ENCODE measurements at regions not wholly inside any gene's neighbourhood (a gene's known extent, or its start where the extent isn't known, plus 50 kb on each side); places are given as distances from the start of the nearest gene placed in this dataset.

- POLR2A ChIA-PET: no interaction called here
- Histone ChIP-seq H3K9me3 (ENCODE audit: control insufficient read depth in 1 of 2, insufficient read depth in 1 of 2, low read length in 2 of 2) (no peaks in the 10 kb centered on the region), H3K27ac (ENCODE audit: low read depth in 1 of 2, low read length in 2 of 2) (no peak overlapping the region), H3K36me3 (ENCODE audit: insufficient read depth, low read length) (no peaks in the 10 kb centered on the region), H3K27me3 (ENCODE audit: control insufficient read depth in 1 of 2, insufficient read depth in 2 of 2, low read length in 2 of 2) (no peaks in the 10 kb centered on the region), H3K4me1 (ENCODE audit: insufficient read depth, low read length) (no peaks in the 10 kb centered on the region), H3K4me3 (ENCODE audit: low read length) (no peak overlapping the region)
- ATAC-seq (ENCODE audit: poor library complexity) (no peak), DNase-seq (no peak)
- no peak overlapping the region for H3K27ac Mint-ChIP-seq
- CTCF ChIA-PET: no interaction called here
- no peaks in the 10 kb centered on the region for H3K9me3 Mint-ChIP-seq
- TF ChIP-seq CTCF (IDR thresholded peaks at IDR 0.05): no peak
- H3K4me3 Mint-ChIP-seq: no peak overlapping the region
- H3K4me1 Mint-ChIP-seq (ENCODE audit: low read depth): no peaks in the 10 kb centered on the region
- intact Hi-C loops (cut with DNase I, micrococcal nuclease): no loop called here
- H3K36me3 Mint-ChIP-seq (ENCODE audit: low read depth): no peaks in the 10 kb centered on the region
- H3K27me3 Mint-ChIP-seq: no peaks in the 10 kb centered on the region
Observed at GRCh38 chr4:162732876-162733275, 433.8 kb downstream of the NAF1 start.

- Histone ChIP-seq H3K4me1 (ENCODE audit: insufficient read depth, low read length) (no peaks in the 10 kb centered on the region), H3K9me3 (ENCODE audit: control insufficient read depth in 1 of 2, insufficient read depth in 1 of 2, low read length in 2 of 2) (no peaks in the 10 kb centered on the region), H3K27me3 (ENCODE audit: control insufficient read depth in 1 of 2, insufficient read depth in 2 of 2, low read length in 2 of 2) (no peaks in the 10 kb centered on the region), H3K27ac (ENCODE audit: low read depth in 1 of 2, low read length in 2 of 2) (no peak overlapping the region), H3K4me3 (ENCODE audit: low read length) (no peak overlapping the region), H3K36me3 (ENCODE audit: insufficient read depth, low read length) (no peaks in the 10 kb centered on the region)
- POLR2A ChIA-PET: no interaction called here
- Mint-ChIP-seq H3K36me3 (ENCODE audit: low read depth) (no peaks in the 10 kb centered on the region), H3K27me3 (no peaks in the 10 kb centered on the region), H3K4me1 (ENCODE audit: low read depth) (no peaks in the 10 kb centered on the region), H3K9me3 (peaks cover 3% of the 10 kb centered on the region), H3K4me3 (no peak overlapping the region), H3K27ac (no peak overlapping the region)
- intact Hi-C loops (cut with DNase I, micrococcal nuclease): no loop called here
- TF ChIP-seq CTCF (IDR thresholded peaks at IDR 0.05): no peak
- DNase-seq: no peak
- CTCF ChIA-PET: no interaction called here
- no peak for ATAC-seq (ENCODE audit: poor library complexity)
Observed at GRCh38 chr4:162727766-162728165, 438.9 kb downstream of the NAF1 start.

GRCh38 chr4:162727232-162727631, 439.5 kb downstream of the NAF1 start:
- intact Hi-C loops (cut with DNase I, micrococcal nuclease): no loop called here
- ATAC-seq (ENCODE audit: poor library complexity): no peak
- Histone ChIP-seq H3K4me1 (ENCODE audit: insufficient read depth, low read length) (no peaks in the 10 kb centered on the region), H3K27ac (ENCODE audit: low read depth in 1 of 2, low read length in 2 of 2) (no peak overlapping the region), H3K9me3 (ENCODE audit: control insufficient read depth in 1 of 2, insufficient read depth in 1 of 2, low read length in 2 of 2) (no peaks in the 10 kb centered on the region), H3K27me3 (ENCODE audit: control insufficient read depth in 1 of 2, insufficient read depth in 2 of 2, low read length in 2 of 2) (no peaks in the 10 kb centered on the region), H3K36me3 (ENCODE audit: insufficient read depth, low read length) (no peaks in the 10 kb centered on the region), H3K4me3 (ENCODE audit: low read length) (no peak overlapping the region)
- Mint-ChIP-seq H3K36me3 (ENCODE audit: low read depth) (no peaks in the 10 kb centered on the region), H3K4me1 (ENCODE audit: low read depth) (no peaks in the 10 kb centered on the region), H3K27ac (no peak overlapping the region), H3K27me3 (no peaks in the 10 kb centered on the region), H3K4me3 (no peak overlapping the region), H3K9me3 (peaks cover 3% of the 10 kb centered on the region)
- ChIA-PET POLR2A (no interaction called here), CTCF (no interaction called here)
- DNase-seq: no peak
- TF ChIP-seq CTCF (IDR thresholded peaks at IDR 0.05): no peak
